H1 (cell line): ENCODE measurements at regions not wholly inside any gene's neighbourhood (a gene's known extent, or its start where the extent isn't known, plus 50 kb on each side); places are given as distances from the start of the nearest gene placed in this dataset.

Source experiments
- CTCF ChIA-PET: fragments of 300-600 bp; sonication (Branson Sonifier 250); formaldehyde crosslinking; loops from one replicate; lab custom pipeline; 2021; ENCODE audit not compliant: partially characterized antibody; lab: Charles Lee
- POLR2A ChIA-PET: fragments of 300-600 bp; sonication (Branson Sonifier 250); formaldehyde crosslinking; loops from one replicate; lab custom pipeline; 2021; ENCODE audit warnings: inconsistent platforms; ENCODE audit not compliant: partially characterized antibody; lab: Charles Lee
- DNase-seq, 2 experiments: peaks; one replicate each; pipeline versions ENCODE4 v3.0.0 to v3.0.0-alpha.2; 2010 to 2022; ENCODE audit warnings: low spot score in 2 of 2, low read depth in 1 of 2, mixed read lengths in 1 of 2
- FAIRE-seq: peaks from 2 replicates; lab custom pipeline; 2011; peaks lifted over from hg19 to GRCh38; lab: Jason Lieb, UNC
- H2AFZ ChIP-seq: 2 replicates; pipeline ENCODE4 v1.8.1; 2012; ENCODE audit warnings: low read length, inconsistent platforms
- H2AK5ac ChIP-seq: 2 replicates; pipeline ENCODE4 v1.6.1; 2013; ENCODE audit warnings: low read depth, low read length
- H2BK120ac ChIP-seq: replicated peaks from 2 replicates; pipeline ENCODE3; 2013; ENCODE audit warnings: low read depth, low read length, inconsistent platforms
- H2BK12ac ChIP-seq: 2 replicates; pipeline ENCODE4 v1.6.1; 2013; ENCODE audit warnings: low read depth, low read length
- H2BK15ac ChIP-seq: 2 replicates; pipeline ENCODE4 v1.6.1; 2013; ENCODE audit warnings: low read length
- H2BK20ac ChIP-seq: 2 replicates; pipeline ENCODE4 v1.6.1; 2013; ENCODE audit warnings: low read length
- H2BK5ac ChIP-seq: 2 replicates; pipeline ENCODE4 v1.6.1; 2013; ENCODE audit warnings: low read depth, low read length
- H3K14ac ChIP-seq: 2 replicates; pipeline ENCODE4 v1.6.1; 2013; ENCODE audit warnings: inconsistent platforms; ENCODE audit not compliant: insufficient read length
- H3K18ac ChIP-seq: 2 replicates; pipeline ENCODE4 v1.6.1; 2013; ENCODE audit warnings: low read length; ENCODE audit errors: extremely low read depth
- H3K23ac ChIP-seq: 2 replicates; pipeline ENCODE4 v1.6.1; 2013; ENCODE audit warnings: inconsistent platforms; ENCODE audit not compliant: insufficient read length
- H3K23me2 ChIP-seq: 2 replicates; pipeline ENCODE4 v1.6.1; 2013; ENCODE audit warnings: low read depth, low read length
- H3K27ac ChIP-seq: 2 replicates; pipeline ENCODE4 v1.6.1; 2011; ENCODE audit warnings: low read depth, low read length, inconsistent platforms
- H3K27me3 ChIP-seq, 4 experiments: replicated peaks in 1 of 4; 1 replicate in 1 of 4; 2 replicates in 3 of 4; pipeline versions ENCODE4 v1.6.1 to v1.8.1; 2011 to 2013; ENCODE audit warnings: low read length in 3 of 4, mild to moderate bottlenecking in 3 of 4, inconsistent platforms in 2 of 4, mixed read lengths in 2 of 4, moderate library complexity in 1 of 4; ENCODE audit not compliant: control insufficient read depth in 3 of 4, insufficient read depth in 3 of 4; ENCODE audit errors: extremely low read depth in 1 of 4
- H3K36me3 ChIP-seq, 4 experiments: 2 replicates each; pipeline versions ENCODE4 v1.6.1 to v1.8.1; 2011 to 2013; ENCODE audit warnings: mild to moderate bottlenecking in 4 of 4, low read length in 3 of 4, moderate library complexity in 2 of 4, control low read depth in 1 of 4, inconsistent platforms in 1 of 4; ENCODE audit not compliant: insufficient read depth in 4 of 4, control insufficient read depth in 2 of 4
- H3K4ac ChIP-seq: replicated peaks from 2 replicates; pipeline ENCODE3; 2013; ENCODE audit warnings: low read length, low read depth, mixed read lengths, inconsistent platforms; ENCODE audit not compliant: insufficient read length
- H3K4me1 ChIP-seq, 4 experiments: replicated peaks in 1 of 4; 1 replicate in 1 of 4; 2 replicates in 3 of 4; pipeline versions ENCODE4 v1.6.1 to v1.8.1; 2011 to 2013; ENCODE audit warnings: low read length in 3 of 4, inconsistent platforms in 2 of 4, mixed read lengths in 1 of 4; ENCODE audit not compliant: insufficient read depth in 4 of 4, control insufficient read depth in 3 of 4
- H3K4me2 ChIP-seq, 2 experiments: 2 replicates each; pipeline versions ENCODE4 v1.6.1 to v1.8.1; 2011 to 2013; ENCODE audit warnings: low read depth in 2 of 2, low read length in 2 of 2, control low read depth in 1 of 2, inconsistent platforms in 1 of 2, mild to moderate bottlenecking in 1 of 2; ENCODE audit not compliant: insufficient read depth in 1 of 2
- H3K4me3 ChIP-seq, 4 experiments: fragments of 200-600, 300-600 bp in 1 of 4; sonication (generic), shearing (Covaris generic), sonication (Bioruptor Twin) in 1 of 4; 2 replicates each; pipeline versions ENCODE4 v1.5.1 to v1.8.1; 2011 to 2016; ENCODE audit warnings: low read length in 4 of 4, low read depth in 3 of 4, control low read depth in 2 of 4, inconsistent platforms in 2 of 4, mild to moderate bottlenecking in 2 of 4, mixed read lengths in 1 of 4, moderate library complexity in 1 of 4; ENCODE audit not compliant: insufficient read depth in 2 of 4; ENCODE audit errors: extremely low read depth in 1 of 4
- H3K56ac ChIP-seq: replicated peaks from 2 replicates; pipeline ENCODE3; 2013; ENCODE audit warnings: low read depth, mild to moderate bottlenecking, mixed read lengths, low read length, inconsistent platforms; ENCODE audit not compliant: insufficient read length
- H3K79me1 ChIP-seq: 2 replicates; pipeline ENCODE4 v1.6.1; 2013; ENCODE audit warnings: low read depth, low read length, control low read depth
- H3K79me2 ChIP-seq, 2 experiments: 2 replicates each; pipeline versions ENCODE4 v1.6.1 to v1.8.1; 2012 to 2013; ENCODE audit warnings: low read length in 2 of 2, mild to moderate bottlenecking in 2 of 2, inconsistent platforms in 1 of 2; ENCODE audit not compliant: insufficient read depth in 2 of 2, control insufficient read depth in 1 of 2
- H3K9ac ChIP-seq, 4 experiments: replicated peaks in 1 of 4; 1 replicate in 1 of 4; 2 replicates in 3 of 4; pipeline versions ENCODE4 v1.6.1 to v1.8.1; 2011 to 2013; ENCODE audit warnings: low read depth in 3 of 4, low read length in 3 of 4, control low read depth in 2 of 4, mild to moderate bottlenecking in 2 of 4, moderate library complexity in 2 of 4, inconsistent platforms in 1 of 4; ENCODE audit errors: extremely low read depth in 1 of 4
- H3K9me3 ChIP-seq, 2 experiments: 2 replicates each; pipeline versions ENCODE4 v1.6.1 to v1.8.1; 2012 to 2013; ENCODE audit warnings: mild to moderate bottlenecking in 2 of 2, moderate library complexity in 2 of 2, control low read depth in 1 of 2, inconsistent platforms in 1 of 2, low read depth in 1 of 2, low read length in 1 of 2, mixed read lengths in 1 of 2; ENCODE audit not compliant: insufficient read depth in 2 of 2
- H4K20me1 ChIP-seq, 2 experiments: replicated peaks in 1 of 2; 2 replicates each; pipeline versions ENCODE3 to v1.8.1; 2011 to 2013; ENCODE audit warnings: inconsistent platforms in 2 of 2, low read length in 2 of 2, mild to moderate bottlenecking in 1 of 2; ENCODE audit not compliant: insufficient read depth in 2 of 2, control insufficient read depth in 1 of 2
- H4K5ac ChIP-seq: 2 replicates; pipeline ENCODE4 v1.6.1; 2013; ENCODE audit warnings: low read length, low read depth, mixed read lengths, inconsistent platforms; ENCODE audit not compliant: insufficient read length
- H4K8ac ChIP-seq: 2 replicates; pipeline ENCODE4 v1.8.0; 2013; ENCODE audit warnings: mild to moderate bottlenecking, moderate library complexity, low read length, inconsistent platforms; ENCODE audit not compliant: insufficient read depth; ENCODE audit errors: extremely low read depth
- H4K91ac ChIP-seq: replicated peaks from 2 replicates; pipeline ENCODE3; 2013; ENCODE audit warnings: low read length, mixed read lengths, inconsistent platforms; ENCODE audit not compliant: insufficient read length
- MAFK ChIP-seq: IDR thresholded peaks from 2 replicates; pipeline ENCODE4 v1.6.1; 2012; ENCODE audit warnings: low read depth, mild to moderate bottlenecking, improper control_type of control experiment, low read length
- NANOG ChIP-seq: IDR thresholded peaks from 2 replicates; pipeline ENCODE4 v1.6.1; 2011; ENCODE audit warnings: low read length, low read depth, mild to moderate bottlenecking, inconsistent platforms; ENCODE audit not compliant: insufficient read depth, poor library complexity, severe bottlenecking
- POLR2AphosphoS5 ChIP-seq: IDR thresholded peaks from 2 replicates; pipeline ENCODE4 v1.6.1; 2011; ENCODE audit warnings: low read depth, low read length
- RAD21 ChIP-seq, 2 experiments: IDR thresholded peaks in 1 of 2; conservative IDR thresholded peaks in 1 of 2; 2 replicates each; pipeline ENCODE4 v1.6.1; 2011; ENCODE audit warnings: low read depth in 2 of 2, low read length in 2 of 2, improper control_type of control experiment in 1 of 2, inconsistent platforms in 1 of 2, mild to moderate bottlenecking in 1 of 2, moderate library complexity in 1 of 2
- SRF ChIP-seq: IDR thresholded peaks from 2 replicates; pipeline ENCODE4 v1.6.1; 2011; ENCODE audit warnings: mild to moderate bottlenecking, low read depth, low read length, moderate library complexity
- WGBS, 2 experiments: shearing (Covaris generic) in 1 of 2; methylation state at CpG; one replicate each; pipeline versions ENCODE4 v1.1.6 to v1.1.7; 2013 to 2015; ENCODE audit warnings: low lambda C conversion rate in 2 of 2, mixed read lengths in 2 of 2, inconsistent platforms in 1 of 2, low coverage in 1 of 2, missing lambda C conversion rate in 1 of 2; ENCODE audit not compliant: insufficient replicate concordance in 2 of 2, insufficient coverage in 1 of 2, insufficient read length in 1 of 2; ENCODE audit errors: extremely low coverage in 1 of 2, missing lambda C conversion rate in 1 of 2; 5-methylcytosine and 5-hydroxymethylcytosine counted together

- no peak overlapping the region for H3K4ac ChIP-seq
- no peaks in the 10 kb centered on the region for H3K9me3 ChIP-seq
- no peak overlapping the region for H2BK20ac ChIP-seq
- 47% methylated on average over 14 of the region's 14 CpGs; no CpG with 5 or more reads in 1 of the 2 experiments for WGBS, 2 experiments
- H4K8ac ChIP-seq: no peak overlapping the region
- no peaks in the 10 kb centered on the region for H3K79me2 ChIP-seq
- no peaks in the 10 kb centered on the region for H3K23me2 ChIP-seq
- H3K27me3 ChIP-seq: no peaks in the 10 kb centered on the region
- H3K9ac ChIP-seq: no peak overlapping the region
- TF ChIP-seq MAFK (peak; percentile 37; the same call in 1 of the 2 replicates), NANOG (peak; percentile 53), POLR2AphosphoS5 (no peak), SRF (no peak), RAD21 (IDR thresholded peaks at IDR 0.05 in 1 of 2, conservative IDR thresholded peaks at IDR 0.05 in 1 of 2; ENCODE audit: low read depth in 2 of 2, low read length in 2 of 2) (0 out of 4 replicates have a peak, but pooled peaks of 1 of the 2 experiments have one; percentile 11)
- TF ChIP-seq, all 59 proteins: peak for 3
- Histone ChIP-seq H3K36me3 (no peaks in the 10 kb centered on the region), H4K20me1 (no peaks in the 10 kb centered on the region), H4K5ac (no peak overlapping the region), H3K27ac (no peak overlapping the region), H2BK120ac (no peak overlapping the region), H2BK5ac (no peak overlapping the region; the same call in 1 of the 2 replicates), H3K4me3 (no peak overlapping the region), H2BK15ac (no peak overlapping the region), H3K4me1 (peaks cover 1 to 12% (median 4%) of the 10 kb centered on the region in 4 experiments; a peak in 5 of 7 replicates), H3K4me2 (peak overlapping the region; percentile 11 to 34; a peak in 2 of 4 replicates), H3K18ac (no peak overlapping the region), H3K79me1 (no peaks in the 10 kb centered on the region), H2BK12ac (no peak overlapping the region), H2AK5ac (no peak overlapping the region), H3K56ac (no peak overlapping the region), H4K91ac (no peak overlapping the region), H3K14ac (no peak overlapping the region), H3K23ac (no peak overlapping the region), H2AFZ (no peak overlapping the region)
- DNase-seq (peak; percentile 45 to 58), FAIRE-seq (no peak)
- ChIA-PET POLR2A (interaction anchor here (0.8 kb wide), 1 partner anchor 34 kb away, joined by 3 read pairs; no protein-coding TSS in a partner anchor), CTCF (interaction anchor here (0.7 to 1.2 kb wide), 2 partner anchors 57 to 997 kb away, joined by 3 to 4 read pairs; no protein-coding TSS in a partner anchor)
Measured at GRCh38 chr12:41967668-41968500, 176.8 kb downstream of the GXYLT1 start.
